NCI-H187 (cell line): ENCODE measurements at regions not wholly inside any gene's neighbourhood (a gene's known extent, or its start where the extent isn't known, plus 50 kb on each side); places are given as distances from the start of the nearest gene placed in this dataset.
"Not testable (repeated sequence)": the region's sequence is repeated elsewhere in the genome, so short reads cannot be mapped to it uniquely, and the experiment has no call there.

Experiments
- DNase-seq, 2 experiments: peaks; one replicate each; lab custom pipeline; 2025; lab: John Stamatoyannopoulos, UW

DNA sequence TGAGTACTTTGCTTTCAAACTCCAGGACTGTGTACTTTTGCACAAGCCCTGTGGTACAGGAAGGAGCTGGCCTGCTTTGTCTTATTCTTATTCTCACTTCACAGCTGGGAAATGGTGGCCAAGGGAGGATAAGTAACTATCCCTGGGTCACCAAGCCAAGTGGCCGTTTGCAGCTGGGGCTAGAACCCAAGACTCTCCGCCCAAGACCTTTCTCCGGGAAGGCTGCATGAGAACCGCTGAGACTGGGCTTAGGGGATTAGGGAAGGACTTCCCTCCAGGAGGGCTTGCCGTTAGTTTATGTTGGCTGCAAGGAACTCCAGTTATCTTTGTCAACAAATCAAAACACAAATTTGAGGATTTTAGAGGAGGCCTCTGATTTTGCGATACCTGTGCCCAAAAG is 109.5 kb upstream of the ADRA1D start:
- no peak for DNase-seq

- no peak for DNase-seq
Observed at GRCh38 chr20:4352348-4352747, 103.3 kb upstream of the ADRA1D start.

DNA sequence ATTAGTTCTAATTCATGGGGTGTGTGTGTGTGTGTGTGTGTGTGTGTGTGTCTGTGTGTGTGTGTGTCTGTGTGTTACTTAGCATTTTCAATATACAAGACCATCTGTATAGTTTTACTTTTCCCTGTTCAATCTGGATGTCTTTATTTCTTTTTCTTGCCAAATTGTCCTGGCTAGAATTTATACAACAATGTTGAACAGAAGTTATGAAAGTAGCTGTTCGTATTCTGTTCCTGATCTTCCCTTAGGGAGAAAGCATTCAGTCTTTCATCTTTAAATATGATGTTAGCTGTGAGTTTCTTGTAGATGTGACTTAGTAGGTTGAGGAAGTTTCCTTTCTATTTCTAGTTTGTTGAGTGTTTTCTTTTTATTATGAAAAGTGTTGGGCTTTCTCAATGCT is 101.0 kb upstream of the ADRA1D start:
- no peak for DNase-seq

DNA sequence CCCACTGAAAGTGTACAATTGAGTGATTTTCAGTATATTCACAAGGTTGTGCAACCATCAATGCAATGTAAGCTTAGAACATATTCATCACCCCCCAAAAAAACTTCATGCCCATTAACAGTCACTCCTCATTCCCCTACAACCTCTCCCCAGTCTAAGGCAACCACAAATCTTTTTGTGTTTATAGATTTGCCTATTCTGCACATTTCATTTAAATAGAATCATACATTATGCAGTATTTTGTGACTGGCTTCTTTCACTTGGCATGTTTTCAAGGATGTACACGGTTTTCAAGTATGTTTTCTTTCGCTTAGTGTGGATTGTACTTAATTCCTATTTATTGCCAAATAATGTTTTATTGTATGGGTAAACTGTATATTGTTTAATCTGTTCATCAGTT is 95.6 kb upstream of the ADRA1D start:
- DNase-seq = no peak

DNA sequence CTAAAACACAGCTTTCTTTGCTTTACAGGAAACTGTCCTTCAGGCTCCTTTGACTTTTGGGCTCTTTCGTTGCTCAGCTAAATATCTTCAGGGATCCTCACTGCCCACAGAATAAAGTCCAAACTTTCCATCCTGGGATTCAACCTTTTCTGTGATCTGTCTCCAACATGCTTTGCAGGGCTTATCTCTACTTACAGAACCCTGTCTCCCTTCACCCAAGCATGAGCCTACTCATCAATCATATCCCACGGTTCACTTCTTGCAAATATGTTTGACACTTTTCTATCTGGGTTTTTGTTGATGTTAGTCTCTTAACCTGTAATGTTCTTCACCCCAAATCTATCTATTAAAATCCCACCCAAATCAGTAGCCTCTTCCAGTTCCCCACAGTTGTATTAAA is 93.5 kb upstream of the ADRA1D start:
- no peak for DNase-seq

GRCh38 chr20:4341804-4342485 is 92.9 kb upstream of the ADRA1D start:
- no peak for DNase-seq

DNA sequence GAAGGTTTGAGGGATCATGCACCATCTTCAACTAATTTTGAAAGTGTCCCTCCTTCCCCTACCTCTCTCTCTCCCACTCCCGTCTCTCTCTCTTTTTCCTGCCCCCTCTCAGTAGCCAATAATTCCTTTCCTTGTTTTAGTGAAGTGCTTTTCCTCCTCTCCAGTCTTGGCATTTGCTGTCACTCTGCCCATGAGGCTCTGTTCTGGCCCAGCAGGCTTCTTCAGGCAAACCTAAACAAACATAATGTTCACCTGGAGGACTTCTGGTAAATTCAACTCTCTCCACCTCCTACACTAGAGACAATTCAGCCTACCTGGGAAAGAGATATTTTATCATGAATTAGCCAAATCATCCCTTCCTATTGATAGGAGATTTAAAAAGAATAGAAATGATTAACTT is 86.6 kb upstream of the ADRA1D start:
- DNase-seq = no peak

DNA sequence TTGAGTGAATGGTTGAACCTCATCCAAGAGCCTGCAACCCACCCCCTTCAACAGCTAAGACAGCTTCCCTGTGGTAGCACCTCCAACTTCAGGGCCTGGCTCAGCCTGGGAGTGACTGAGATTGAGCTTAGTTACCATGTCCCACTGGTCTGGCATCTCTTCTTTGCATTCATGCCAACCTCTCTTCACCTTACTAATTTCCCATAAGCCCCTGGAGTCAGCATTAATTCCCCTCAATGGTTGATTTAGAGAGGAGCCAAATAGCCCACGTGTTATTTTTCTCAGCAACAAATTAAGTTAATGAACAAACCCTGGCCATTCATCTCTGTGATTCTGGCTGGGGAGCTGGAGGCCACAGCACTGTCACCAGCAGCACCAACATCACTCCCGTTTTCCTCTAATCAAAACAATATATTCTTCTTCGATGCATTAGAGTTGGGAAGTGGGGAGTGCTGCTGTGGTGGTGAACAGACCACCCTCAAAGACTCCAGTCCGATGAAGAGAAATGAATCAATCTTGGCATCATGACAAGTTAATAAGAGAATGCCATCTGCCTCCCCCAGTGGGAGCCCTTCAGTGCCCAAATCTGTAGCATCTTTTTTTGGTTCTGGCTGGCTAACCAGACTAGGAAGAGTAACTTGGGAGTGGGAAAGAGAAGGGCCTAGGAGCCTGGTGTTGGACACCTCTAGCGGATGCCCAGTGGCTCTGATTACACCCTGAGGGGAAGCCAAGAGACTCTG is 83.2 kb upstream of the ADRA1D start:
- no peak for DNase-seq

DNA sequence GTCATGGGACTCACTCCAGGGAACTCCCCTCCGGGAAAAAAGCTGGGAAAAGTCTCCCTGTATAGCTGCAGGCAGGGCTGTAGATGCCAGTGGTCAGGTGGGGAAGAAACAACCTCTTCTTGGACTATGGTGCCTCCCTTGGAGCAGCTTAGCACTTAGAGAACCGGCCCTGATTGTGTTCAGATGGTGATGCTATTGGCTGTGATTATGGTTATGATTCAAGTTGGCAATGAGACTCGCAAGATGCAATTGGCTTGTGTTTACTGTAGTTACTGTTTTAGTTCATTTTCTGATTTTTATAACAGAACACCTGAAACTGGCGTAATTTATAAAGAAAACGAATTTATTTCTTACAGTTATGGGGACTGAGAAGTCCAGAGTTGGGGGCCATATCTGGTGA is 80.9 kb upstream of the ADRA1D start:
- DNase-seq = no peak

GRCh38 chr20:4329232-4329631 is 80.1 kb upstream of the ADRA1D start:
- no peak for DNase-seq

- no peak for DNase-seq
Observed at GRCh38 chr20:4328541-4328940, 79.5 kb upstream of the ADRA1D start.

GRCh38 chr20:4327956-4328355 is 78.9 kb upstream of the ADRA1D start:
- no peak for DNase-seq

- no peak for DNase-seq
Observed at GRCh38 chr20:4326195-4327065, 77.3 kb upstream of the ADRA1D start.

DNA sequence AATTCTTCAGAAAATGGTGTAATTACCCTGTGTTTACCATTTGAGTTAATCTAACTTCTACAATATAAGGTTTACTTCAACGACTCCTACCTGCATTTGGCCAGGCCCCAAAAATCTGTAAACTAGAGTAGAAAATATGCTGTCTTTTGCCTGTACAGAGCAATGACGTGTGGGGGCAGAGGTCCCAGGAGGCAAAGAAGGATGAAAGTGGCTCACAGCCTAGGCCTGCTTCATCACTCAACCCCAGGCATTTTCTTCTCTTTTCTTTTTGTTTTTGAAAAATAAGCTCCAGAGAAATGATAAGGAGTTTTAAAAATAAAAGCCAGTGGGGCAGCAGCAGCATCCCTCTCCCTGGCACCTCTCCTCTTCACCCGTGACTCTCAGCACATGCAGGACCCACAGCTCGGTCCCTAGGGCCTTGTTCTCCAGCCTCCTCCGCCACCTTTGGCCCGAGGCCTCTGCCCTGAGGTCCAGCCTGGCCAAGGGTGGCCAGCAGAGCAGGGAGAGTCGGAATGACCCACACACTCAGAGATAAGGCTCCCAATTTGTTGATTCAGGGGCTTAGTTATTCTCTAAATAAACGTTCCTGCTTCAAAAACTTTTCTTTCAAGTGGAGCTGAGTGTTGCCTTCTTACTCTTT is 76.6 kb upstream of the ADRA1D start:
- no peak for DNase-seq

DNA sequence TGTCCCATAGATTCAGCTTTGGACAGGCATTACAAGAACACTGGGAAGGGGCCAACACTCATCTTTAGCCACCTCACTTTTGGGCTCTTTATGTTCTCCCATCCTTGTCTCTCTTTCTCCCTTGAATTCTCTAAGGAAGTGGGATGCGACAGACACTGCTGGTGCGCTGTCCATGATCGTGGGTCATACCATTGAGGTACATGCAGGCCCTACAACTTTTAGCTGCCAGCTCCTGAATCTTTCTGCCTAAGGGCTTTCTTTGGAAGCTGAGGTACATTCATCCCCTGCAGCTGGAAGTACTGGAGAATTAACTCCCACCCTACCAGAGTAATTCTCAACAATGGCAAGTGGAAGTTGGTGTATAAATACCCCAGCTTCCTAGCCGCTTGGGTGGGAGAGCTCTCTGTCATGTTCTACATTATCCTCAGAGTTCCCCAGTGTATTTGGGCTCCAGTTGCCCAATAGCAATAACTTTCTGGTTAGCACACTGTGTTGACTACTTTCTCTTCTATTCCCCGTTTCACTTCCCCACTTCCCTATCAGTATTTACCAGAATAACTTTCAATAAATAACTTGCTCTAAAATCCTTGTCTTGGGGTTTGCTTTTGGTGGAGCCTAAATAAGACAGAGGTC is 75.6 kb upstream of the ADRA1D start:
- no peak for DNase-seq

- no peak for DNase-seq
Observed at GRCh38 chr20:4322499-4322898, 73.4 kb upstream of the ADRA1D start.

GRCh38 chr20:4320291-4320690 is 71.2 kb upstream of the ADRA1D start:
- no peak for DNase-seq

DNA sequence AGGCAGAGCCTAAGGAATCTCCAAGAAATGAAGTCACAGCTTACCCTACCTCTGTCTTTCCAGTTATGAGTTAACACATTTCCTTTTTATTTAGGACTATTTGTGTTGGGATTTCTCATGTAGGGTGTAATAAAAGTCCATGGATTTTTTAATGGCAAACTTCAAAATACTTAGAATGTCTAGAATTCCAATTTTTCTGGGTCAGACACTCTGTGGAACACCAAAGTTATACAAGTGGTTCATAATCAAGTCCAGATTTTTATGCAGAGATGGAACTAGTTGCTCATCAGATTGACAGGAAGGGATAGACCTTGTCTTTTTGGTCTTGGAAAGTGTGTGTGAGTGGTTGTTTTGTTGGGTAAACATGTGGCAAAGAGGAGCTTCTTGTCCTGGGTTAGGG is 69.8 kb upstream of the ADRA1D start:
- DNase-seq = no peak

- DNase-seq = not testable (repeated sequence)
Observed at GRCh38 chr20:4310616-4311015, 61.5 kb upstream of the ADRA1D start.

DNA sequence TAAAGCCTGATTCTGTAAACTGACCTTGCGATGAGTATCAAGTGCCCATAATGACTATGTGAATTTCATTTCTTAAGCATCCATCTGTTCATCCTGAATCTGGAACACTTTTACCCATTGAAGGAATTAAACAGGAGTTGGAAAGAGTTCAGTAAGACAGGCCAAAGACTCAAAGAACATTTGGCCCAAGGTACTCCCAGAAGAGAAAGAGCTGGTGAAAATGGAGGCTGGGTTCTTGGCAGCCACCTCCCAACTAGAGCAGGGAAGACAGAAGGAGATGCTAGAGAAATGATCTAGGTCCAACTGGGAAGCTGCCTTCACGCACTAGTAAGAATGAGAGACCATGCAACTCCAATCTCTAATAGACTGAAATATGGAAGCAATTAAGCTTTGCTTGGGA is 57.1 kb upstream of the ADRA1D start:
- DNase-seq = no peak

DNA sequence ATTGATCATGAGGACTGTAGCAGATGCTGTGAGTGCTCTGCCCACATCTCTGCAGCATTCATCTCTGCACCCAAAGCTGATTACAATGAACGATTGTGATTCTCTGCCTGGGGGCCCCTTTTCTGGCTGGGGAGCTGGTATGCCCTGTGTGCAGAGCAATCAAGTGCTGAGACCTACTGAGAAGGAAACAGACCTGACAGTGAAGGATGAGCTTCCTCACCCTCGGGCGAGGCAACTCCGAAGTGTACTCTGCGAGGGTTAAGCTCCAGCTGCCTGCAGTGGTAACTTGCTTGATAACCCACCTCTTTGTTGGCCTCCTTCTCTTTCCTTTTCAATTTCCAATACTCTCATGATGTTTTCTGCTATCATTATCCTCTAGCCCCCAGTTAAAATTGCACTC is 56.0 kb upstream of the ADRA1D start:
- no peak for DNase-seq

- no peak for DNase-seq
Observed at GRCh38 chr20:4304601-4305000, 55.5 kb upstream of the ADRA1D start.
